Lower lobe of right lung (tissue), 2 donors: ENCODE measurements at regions not wholly inside any gene's neighbourhood (a gene's known extent, or its start where the extent isn't known, plus 50 kb on each side); places are given as distances from the start of the nearest gene placed in this dataset.

ENCODE experiments used
- ATAC-seq, 2 donors: fragments of 200-7000 bp; cut with Tn5 transposase; one replicate each; pipeline ENCODE4 v1.9.1; 2020 to 2022; ENCODE audit warnings: mild to moderate bottlenecking in 2 of 2, moderate library complexity in 2 of 2
- DNase-seq: peaks from one replicate; pipeline ENCODE4 v3.0.0-alpha.2; 2020
- H3K27ac ChIP-seq: fragments of 200-600 bp; one replicate; pipeline ENCODE4 v1.8.0; 2022
- H3K27me3 ChIP-seq: fragments of 200-600 bp; one replicate; pipeline ENCODE4 v1.8.0; 2022; ENCODE audit warnings: low read depth
- H3K36me3 ChIP-seq: fragments of 200-600 bp; one replicate; pipeline ENCODE4 v1.8.0; 2022; ENCODE audit warnings: mild to moderate bottlenecking
- H3K4me1 ChIP-seq: fragments of 200-600 bp; one replicate; pipeline ENCODE4 v1.8.0; 2022
- H3K4me3 ChIP-seq: fragments of 200-600 bp; one replicate; pipeline ENCODE4 v1.8.0; 2022; ENCODE audit warnings: mild to moderate bottlenecking
- H3K9me3 ChIP-seq: fragments of 200-600 bp; one replicate; pipeline ENCODE4 v1.8.0; 2022
- intact Hi-C: fragments of 100-400 bp; cut with DNase I; formaldehyde crosslinking; loops from one replicate; pipeline ENCODE4 v1.11.0; 2022
- TF ChIP-seq, protein P1 (sequence below): fragments of 200-600 bp; IDR thresholded peaks from one replicate; pipeline ENCODE4 v1.8.0; 2022; ENCODE audit warnings: antibody characterized with exemption, mild to moderate bottlenecking
- donor health status: DM: no; HTN: yes; CAD: no; lungs with severe emphysema.

DNA sequence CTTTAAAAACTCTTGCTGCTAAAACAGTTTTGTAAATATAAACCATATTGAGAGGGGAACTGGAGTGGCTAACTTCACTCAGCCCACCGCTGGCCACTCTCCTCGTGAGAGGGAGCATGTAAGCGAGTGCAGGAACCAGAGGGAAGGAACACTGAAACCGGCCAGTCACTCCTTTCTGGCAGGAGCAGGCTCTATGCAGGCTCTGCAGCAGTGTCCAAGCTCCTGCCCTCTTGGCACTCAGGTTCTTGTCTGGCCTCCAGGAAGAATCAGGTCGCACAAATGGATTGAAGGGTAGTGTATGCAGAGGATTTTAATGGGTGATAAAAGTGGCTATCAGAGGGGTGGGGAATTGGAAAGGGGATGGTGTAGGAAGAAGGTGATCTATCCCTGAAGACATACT lies 157.7 kb downstream of the TMX3 start:
- intact Hi-C loops, result no loop called here

DNA sequence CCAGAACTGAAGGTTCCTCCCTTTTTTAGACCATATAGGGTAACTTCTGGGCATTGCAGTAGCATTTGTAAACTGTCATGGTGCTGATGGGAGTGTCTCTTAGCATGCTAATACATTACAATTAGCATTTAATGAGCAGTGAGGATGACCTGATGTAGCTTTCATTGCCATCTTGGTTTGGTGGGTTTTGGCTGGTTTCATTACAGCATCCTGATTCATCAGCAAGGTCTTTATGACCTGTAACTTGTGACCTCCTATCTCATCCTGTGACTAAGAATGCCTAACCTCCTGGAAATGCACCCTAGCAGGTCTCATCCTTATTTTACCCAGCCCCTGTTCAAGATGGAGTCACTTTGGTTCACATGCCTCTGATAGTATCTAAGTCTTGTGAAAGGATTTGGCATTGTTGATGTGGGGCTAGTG lies 159.0 kb downstream of the TMX3 start:
- no peaks in the 10 kb centered on the region for H3K4me1 ChIP-seq
- DNase-seq, result no peak
- ATAC-seq, result no peak
- no peaks in the 10 kb centered on the region for H3K9me3 ChIP-seq
- H3K27ac ChIP-seq, result no peak overlapping the region
- TF ChIP-seq, protein P1, sequence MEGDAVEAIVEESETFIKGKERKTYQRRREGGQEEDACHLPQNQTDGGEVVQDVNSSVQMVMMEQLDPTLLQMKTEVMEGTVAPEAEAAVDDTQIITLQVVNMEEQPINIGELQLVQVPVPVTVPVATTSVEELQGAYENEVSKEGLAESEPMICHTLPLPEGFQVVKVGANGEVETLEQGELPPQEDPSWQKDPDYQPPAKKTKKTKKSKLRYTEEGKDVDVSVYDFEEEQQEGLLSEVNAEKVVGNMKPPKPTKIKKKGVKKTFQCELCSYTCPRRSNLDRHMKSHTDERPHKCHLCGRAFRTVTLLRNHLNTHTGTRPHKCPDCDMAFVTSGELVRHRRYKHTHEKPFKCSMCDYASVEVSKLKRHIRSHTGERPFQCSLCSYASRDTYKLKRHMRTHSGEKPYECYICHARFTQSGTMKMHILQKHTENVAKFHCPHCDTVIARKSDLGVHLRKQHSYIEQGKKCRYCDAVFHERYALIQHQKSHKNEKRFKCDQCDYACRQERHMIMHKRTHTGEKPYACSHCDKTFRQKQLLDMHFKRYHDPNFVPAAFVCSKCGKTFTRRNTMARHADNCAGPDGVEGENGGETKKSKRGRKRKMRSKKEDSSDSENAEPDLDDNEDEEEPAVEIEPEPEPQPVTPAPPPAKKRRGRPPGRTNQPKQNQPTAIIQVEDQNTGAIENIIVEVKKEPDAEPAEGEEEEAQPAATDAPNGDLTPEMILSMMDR, result no peak
- H3K4me3 ChIP-seq, result no peak overlapping the region
- no peaks in the 10 kb centered on the region for H3K27me3 ChIP-seq
- no peaks in the 10 kb centered on the region for H3K36me3 ChIP-seq
- intact Hi-C loops, result no loop called here

More for the DNA sequence above, 157.7 kb downstream of the TMX3 start:
- no peaks in the 10 kb centered on the region for H3K27me3 ChIP-seq
- DNase-seq, result no peak
- no peak overlapping the region for H3K4me3 ChIP-seq
- no peak overlapping the region for H3K27ac ChIP-seq
- no peaks in the 10 kb centered on the region for H3K9me3 ChIP-seq
- ATAC-seq, result no peak
- no peaks in the 10 kb centered on the region for H3K4me1 ChIP-seq
- TF ChIP-seq, protein P1, result no peak
- H3K36me3 ChIP-seq, result no peaks in the 10 kb centered on the region

DNA sequence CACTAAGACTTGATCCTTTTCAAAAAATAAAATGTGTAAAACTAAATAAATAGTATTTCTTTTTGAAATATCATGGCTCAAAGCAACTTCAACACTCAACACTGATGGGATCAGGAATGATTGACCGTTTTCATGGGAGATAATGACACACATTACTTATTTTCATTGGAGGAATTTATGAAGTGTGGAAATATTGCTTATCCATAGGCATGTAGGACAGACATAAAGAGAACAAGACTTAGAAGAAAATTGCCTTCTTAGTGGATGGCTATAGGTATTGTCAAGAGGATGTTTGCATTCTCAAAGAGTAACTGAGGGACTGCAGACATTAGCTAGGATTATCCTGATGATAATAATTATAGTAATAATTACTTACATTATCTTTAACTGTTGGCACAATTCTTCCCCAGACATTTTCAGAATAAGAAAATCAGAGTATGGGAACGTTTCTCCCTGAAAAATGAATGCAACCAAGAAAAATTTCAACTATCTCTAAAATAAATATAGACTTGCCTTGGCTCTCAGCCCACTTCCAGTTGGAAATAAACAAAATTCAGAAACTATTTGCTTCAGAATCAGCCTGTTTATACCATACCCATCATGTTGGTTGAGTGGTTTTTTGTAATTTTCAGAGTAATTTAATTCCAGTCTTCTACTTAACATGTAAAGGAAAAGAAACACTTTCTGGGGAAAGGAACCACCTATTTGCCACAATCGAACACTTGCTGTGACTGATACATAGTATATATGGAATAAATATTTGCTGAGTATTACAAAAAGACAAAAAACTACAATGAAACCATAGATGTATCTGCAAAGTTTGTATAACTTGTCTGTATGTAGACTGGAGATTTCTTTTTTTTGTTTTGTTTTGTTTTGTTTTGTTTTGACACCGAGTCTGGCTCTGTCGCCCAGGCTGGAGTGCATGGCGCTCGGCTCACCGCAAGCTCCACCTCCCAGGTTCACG lies 165.7 kb downstream of the TMX3 start:
- DNase-seq, result no peak
- TF ChIP-seq, protein P1, result no peak
- H3K4me1 ChIP-seq, result no peaks in the 10 kb centered on the region
- no peaks in the 10 kb centered on the region for H3K9me3 ChIP-seq
- no peak overlapping the region for H3K27ac ChIP-seq
- H3K27me3 ChIP-seq, result no peaks in the 10 kb centered on the region
- no peak overlapping the region for H3K4me3 ChIP-seq
- ATAC-seq, result no peak
- no peaks in the 10 kb centered on the region for H3K36me3 ChIP-seq
- intact Hi-C loops, result no loop called here

DNA sequence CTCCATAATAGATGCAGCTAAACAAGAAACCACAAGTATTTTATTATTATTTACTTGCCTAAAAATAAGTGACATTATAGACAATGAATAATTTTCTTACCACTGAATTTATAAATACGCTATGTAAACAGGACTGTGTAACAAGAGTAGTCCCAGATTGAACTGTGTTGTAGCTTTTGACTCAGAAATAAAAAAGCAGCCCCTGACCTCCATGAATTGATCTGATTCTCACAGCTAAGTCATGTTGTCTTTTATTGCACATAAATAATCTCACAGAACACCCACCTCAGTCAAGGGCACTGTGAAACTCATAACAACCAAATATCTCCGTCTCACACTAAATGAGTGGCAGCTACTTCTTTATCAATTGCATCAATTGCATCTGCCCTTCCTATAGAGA lies 171.6 kb downstream of the TMX3 start:
- no peak overlapping the region for H3K4me3 ChIP-seq
- no peaks in the 10 kb centered on the region for H3K36me3 ChIP-seq
- no peak overlapping the region for H3K27ac ChIP-seq
- ATAC-seq, result no peak
- H3K27me3 ChIP-seq, result no peaks in the 10 kb centered on the region
- H3K9me3 ChIP-seq, result no peaks in the 10 kb centered on the region
- TF ChIP-seq, protein P1, result no peak
- intact Hi-C loops, result no loop called here
- H3K4me1 ChIP-seq, result no peaks in the 10 kb centered on the region
- DNase-seq, result no peak

DNA sequence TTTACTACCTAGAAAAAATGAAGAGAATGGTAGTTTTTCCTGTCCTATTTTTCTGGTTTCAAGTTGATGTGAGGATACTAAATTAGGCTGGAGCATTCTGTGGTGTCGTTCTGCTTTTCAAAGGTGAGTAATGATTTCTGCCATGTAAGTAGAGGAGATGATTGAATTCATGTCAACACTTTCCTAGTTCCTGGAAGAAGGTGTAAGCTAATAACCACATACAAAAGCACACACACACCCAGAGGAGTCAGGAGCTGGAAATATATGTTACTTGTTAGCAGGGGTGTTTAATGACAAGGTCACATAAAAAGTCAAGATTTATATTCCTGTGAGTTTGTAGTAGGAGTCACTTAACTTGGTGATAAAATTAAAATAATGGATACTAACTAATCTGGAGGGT lies 172.1 kb downstream of the TMX3 start:
- intact Hi-C loops, result no loop called here

More for the DNA sequence above, 172.1 kb downstream of the TMX3 start:
- ATAC-seq, result no peak
- no peak for DNase-seq
- TF ChIP-seq, protein P1, result no peak
- Histone ChIP-seq H3K27ac (no peak overlapping the region), H3K9me3 (no peaks in the 10 kb centered on the region), H3K4me3 (no peak overlapping the region), H3K36me3 (no peaks in the 10 kb centered on the region), H3K4me1 (no peaks in the 10 kb centered on the region), H3K27me3 (no peaks in the 10 kb centered on the region)
